ES-I3 (cell line): ENCODE measurements at regions not wholly inside any gene's neighbourhood (a gene's known extent, or its start where the extent isn't known, plus 50 kb on each side); places are given as distances from the start of the nearest gene placed in this dataset.
"Not testable (repeated sequence)": the region's sequence is repeated elsewhere in the genome, so short reads cannot be mapped to it uniquely, and the experiment has no call there.

ENCODE experiments used
- H3K36me3 ChIP-seq: 2 replicates; pipeline ENCODE4 v1.6.1; 2013; ENCODE audit warnings: mild to moderate bottlenecking, low read length, control low read depth, moderate library complexity; ENCODE audit not compliant: insufficient read depth
- H3K4me1 ChIP-seq: 2 replicates; pipeline ENCODE4 v1.6.1; 2013; ENCODE audit warnings: mild to moderate bottlenecking, control low read depth, low read length; ENCODE audit not compliant: insufficient read depth
- H3K9ac ChIP-seq: 2 replicates; pipeline ENCODE4 v1.6.1; 2013; ENCODE audit warnings: low read depth, mild to moderate bottlenecking, low read length, moderate library complexity
- H3K9me3 ChIP-seq: 2 replicates; pipeline ENCODE4 v1.6.1; 2013; ENCODE audit warnings: mild to moderate bottlenecking, low read length, moderate library complexity; ENCODE audit not compliant: control insufficient read depth, insufficient read depth

GRCh38 chr6:140785926-140786325, 1346.8 kb upstream of the GJE1 start:
- Histone ChIP-seq H3K4me1 (no peaks in the 10 kb centered on the region), H3K9me3 (no peaks in the 10 kb centered on the region), H3K36me3 (no peaks in the 10 kb centered on the region), H3K9ac (no peak overlapping the region)

GRCh38 chr6:140784573-140784972, 1348.2 kb upstream of the GJE1 start:
- Histone ChIP-seq H3K9ac (no peak overlapping the region), H3K9me3 (no peaks in the 10 kb centered on the region), H3K36me3 (no peaks in the 10 kb centered on the region), H3K4me1 (no peaks in the 10 kb centered on the region)

- not testable (repeated sequence) for H3K4me1 ChIP-seq, H3K9ac ChIP-seq, H3K36me3 ChIP-seq, H3K9me3 ChIP-seq
Observed at GRCh38 chr6:140783504-140783903, 1349.2 kb upstream of the GJE1 start.

GRCh38 chr6:140782941-140783340, 1349.8 kb upstream of the GJE1 start:
- Histone ChIP-seq H3K4me1 (no peaks in the 10 kb centered on the region), H3K36me3 (no peaks in the 10 kb centered on the region), H3K9ac (no peak overlapping the region), H3K9me3 (no peaks in the 10 kb centered on the region)

- H3K36me3 ChIP-seq: no peaks in the 10 kb centered on the region
- no peaks in the 10 kb centered on the region for H3K4me1 ChIP-seq
- no peak overlapping the region for H3K9ac ChIP-seq
- no peaks in the 10 kb centered on the region for H3K9me3 ChIP-seq
Observed at GRCh38 chr6:140779991-140780596, 1352.6 kb upstream of the GJE1 start.

- H3K36me3 ChIP-seq: no peaks in the 10 kb centered on the region
- H3K9me3 ChIP-seq: no peaks in the 10 kb centered on the region
- no peaks in the 10 kb centered on the region for H3K4me1 ChIP-seq
- no peak overlapping the region for H3K9ac ChIP-seq
Observed at GRCh38 chr6:140779341-140779740, 1353.4 kb upstream of the GJE1 start.

- Histone ChIP-seq H3K36me3 (no peaks in the 10 kb centered on the region), H3K9ac (no peak overlapping the region), H3K9me3 (no peaks in the 10 kb centered on the region)
Observed at GRCh38 chr6:140777780-140778179, 1354.9 kb upstream of the GJE1 start.

GRCh38 chr6:140775061-140775460, 1357.7 kb upstream of the GJE1 start:
- Histone ChIP-seq H3K9me3 (no peaks in the 10 kb centered on the region), H3K36me3 (no peaks in the 10 kb centered on the region), H3K4me1 (no peaks in the 10 kb centered on the region), H3K9ac (no peak overlapping the region)

More at GRCh38 chr6:140777780-140778179, 1354.9 kb upstream of the GJE1 start:
- H3K4me1 ChIP-seq: no peaks in the 10 kb centered on the region

- H3K4me1 ChIP-seq: no peaks in the 10 kb centered on the region
- no peaks in the 10 kb centered on the region for H3K36me3 ChIP-seq
- no peak overlapping the region for H3K9ac ChIP-seq
- no peaks in the 10 kb centered on the region for H3K9me3 ChIP-seq
Observed at GRCh38 chr6:140774080-140774505, 1358.6 kb upstream of the GJE1 start.

- H3K4me1 ChIP-seq: no peaks in the 10 kb centered on the region
- no peaks in the 10 kb centered on the region for H3K36me3 ChIP-seq
- no peak overlapping the region for H3K9ac ChIP-seq
- H3K9me3 ChIP-seq: peaks cover 1% of the 10 kb centered on the region; the same call in 1 of the 2 replicates
Observed at GRCh38 chr6:140773276-140773675, 1359.4 kb upstream of the GJE1 start.

GRCh38 chr6:140772576-140772975, 1360.1 kb upstream of the GJE1 start:
- Histone ChIP-seq H3K9ac (no peak overlapping the region), H3K36me3 (no peaks in the 10 kb centered on the region), H3K4me1 (no peaks in the 10 kb centered on the region), H3K9me3 (peaks cover 5% of the 10 kb centered on the region; the same call in 1 of the 2 replicates)

GRCh38 chr6:140768133-140768532, 1364.6 kb upstream of the GJE1 start:
- Histone ChIP-seq H3K36me3 (no peaks in the 10 kb centered on the region), H3K9ac (no peak overlapping the region), H3K4me1 (no peaks in the 10 kb centered on the region), H3K9me3 (peaks cover 9% of the 10 kb centered on the region)

GRCh38 chr6:140766999-140767398, 1365.7 kb upstream of the GJE1 start:
- no peaks in the 10 kb centered on the region for H3K4me1 ChIP-seq
- H3K9ac ChIP-seq: no peak overlapping the region
- peaks cover 9% of the 10 kb centered on the region for H3K9me3 ChIP-seq
- H3K36me3 ChIP-seq: no peaks in the 10 kb centered on the region

GRCh38 chr6:140758169-140758877, 1374.4 kb upstream of the GJE1 start:
- no peaks in the 10 kb centered on the region for H3K4me1 ChIP-seq

GRCh38 chr6:140752234-140752633, 1377.8 kb upstream of the CITED2 start:
- H3K9me3 ChIP-seq: peaks cover 10% of the 10 kb centered on the region
- no peaks in the 10 kb centered on the region for H3K4me1 ChIP-seq
- no peaks in the 10 kb centered on the region for H3K36me3 ChIP-seq
- no peak overlapping the region for H3K9ac ChIP-seq

More at GRCh38 chr6:140758169-140758877, 1374.4 kb upstream of the GJE1 start:
- no peaks in the 10 kb centered on the region for H3K36me3 ChIP-seq
- no peak overlapping the region for H3K9ac ChIP-seq
- H3K9me3 ChIP-seq: no peaks in the 10 kb centered on the region
